Adrenal gland (tissue), 9 donors: ENCODE measurements at regions not wholly inside any gene's neighbourhood (a gene's known extent, or its start where the extent isn't known, plus 50 kb on each side); places are given as distances from the start of the nearest gene placed in this dataset.

ENCODE experiments used
- DNase-seq, 7 donors: peaks; one replicate each; pipeline ENCODE4 v3.0.0-alpha.2; 2019 to 2020
- H3K27ac ChIP-seq, 5 donors: fragments of 200-600 bp; sonication (generic) in 4 of 5; 1 replicate in 3 of 5; 2 replicates in 2 of 5; pipeline versions ENCODE4 v1.5.1 to v1.8.0; 2016 to 2020; ENCODE audit warnings: mild to moderate bottlenecking in 1 of 5
- H3K27me3 ChIP-seq: fragments of 200-600 bp; 2 replicates; pipeline ENCODE4 v1.8.0; 2021
- H3K36me3 ChIP-seq, 2 donors: fragments of 200-600 bp; replicated peaks in 1 of 2; 1 replicate in 1 of 2; 2 replicates in 1 of 2; pipeline versions ENCODE4 v1.5.1 to v1.8.0; 2018 to 2022
- H3K4me1 ChIP-seq, 2 donors: fragments of 200-600 bp; replicated peaks in 1 of 2; 1 replicate in 1 of 2; 2 replicates in 1 of 2; pipeline versions ENCODE4 v1.5.1 to v1.8.0; 2018 to 2021
- H3K4me3 ChIP-seq, 4 donors: fragments of 200-600 bp; sonication (generic) in 3 of 4; one replicate each; pipeline ENCODE4 v1.5.1; 2016 to 2018
- H3K9me3 ChIP-seq, 3 donors: fragments of 200-600 bp; sonication (generic) in 1 of 3; replicated peaks in 1 of 3; 1 replicate in 2 of 3; 2 replicates in 1 of 3; pipeline versions ENCODE4 v1.5.1 to v1.8.0; 2016 to 2021
- CTCF ChIP-seq, 6 experiments: fragments of 450-650 bp in 4 of 6; fragments of 200-600 bp in 2 of 6; sonication (generic) in 1 of 6; IDR thresholded peaks; 1 replicate in 5 of 6; 2 replicates in 1 of 6; pipeline versions ENCODE4 v1.5.1 to v1.8.0; 2016 to 2021; ENCODE audit warnings: antibody characterized with exemption in 6 of 6, mild to moderate bottlenecking in 2 of 6, moderate library complexity in 1 of 6
- POLR2A ChIP-seq, 2 donors: fragments of 450-650 bp; IDR thresholded peaks; one replicate each; pipeline ENCODE4 v1.6.1; 2017; ENCODE audit warnings: antibody characterized with exemption in 2 of 2, mild to moderate bottlenecking in 2 of 2, moderate library complexity in 1 of 2
- WGBS, 4 donors: extraction: QIAGEN DNeasy Blood & Tissue Kit in 2 of 4; methylation state at CpG; one replicate each; pipeline versions ENCODE4 v1.1.5 to v1.1.7; 2013 to 2017; 5-methylcytosine and 5-hydroxymethylcytosine counted together
- intact Hi-C, 2 donors: fragments of 100-400 bp; cut with DNase I; formaldehyde crosslinking; loops; one replicate each; pipeline versions ENCODE4 v1.14.1 to v1.15.0; 2022 to 2023
- donor health status: healthy with polysubstance abuse.
- donor health status: Bipolar disorder and iron deficiency.
- donor health status: DM: yes; HTN: yes; CAD: no.
- donor health status: DM: no; HTN: no; CAD: no.
- donor health status: DM: no; HTN: no; CAD: no.

- DNase-seq = no peak
- Histone ChIP-seq H3K4me1 (no peaks in the 10 kb centered on the region), H3K9me3 (no peaks in the 10 kb centered on the region), H3K27ac (no peak overlapping the region), H3K4me3 (no peak overlapping the region), H3K27me3 (no peaks in the 10 kb centered on the region), H3K36me3 (no peaks in the 10 kb centered on the region)
- WGBS, 4 donors = 74 to 86% (median 80%) methylated on average over 9 to 11 of the region's 11 CpGs
- intact Hi-C loops = no loop called here
- no peak for TF ChIP-seq POLR2A (IDR thresholded peaks at IDR 0.05)
- TF ChIP-seq CTCF (IDR thresholded peaks at IDR 0.05) = no peak
Observed at GRCh38 chr6:170456886-170457698, 96.0 kb downstream of the PSMB1 start.
